OCI-LY7 (cell line): ENCODE measurements at regions not wholly inside any gene's neighbourhood (a gene's known extent, or its start where the extent isn't known, plus 50 kb on each side); places are given as distances from the start of the nearest gene placed in this dataset.

Experiments used
- BruUV-seq: library from RNA; stranded (reverse); fragments of 400-500 nt; replicated peaks from 2 replicates; lab custom pipeline; 2021; lab: Mats Ljungman, UMichigan
- CTCF ChIA-PET: fragments of 300-600 bp; sonication (Branson Sonifier 250); formaldehyde crosslinking; loops from one replicate; lab custom pipeline; 2022; ENCODE audit warnings: antibody characterized with exemption; ENCODE audit not compliant: unreplicated experiment; lab: Charles Lee
- POLR2A ChIA-PET: fragments of 300-600 bp; sonication (Branson Sonifier 250); formaldehyde crosslinking; loops from one replicate; lab custom pipeline; 2022; ENCODE audit warnings: antibody characterized with exemption; lab: Charles Lee
- DNase-seq: peaks from one replicate; pipeline ENCODE4 v3.0.0-alpha.2; 2015; ENCODE audit warnings: low spot score
- H2AFZ ChIP-seq: fragments of 200-600 bp; sonication (generic), shearing (Covaris generic); 2 replicates; pipeline ENCODE4 v1.6.1; 2014; ENCODE audit warnings: mild to moderate bottlenecking, antibody characterized with exemption, low read length, moderate library complexity
- H3K27ac ChIP-seq: fragments of 200-600 bp; sonication (generic); 2 replicates; pipeline ENCODE4 v1.5.1; 2014; ENCODE audit warnings: mixed run types, low read depth, mild to moderate bottlenecking, moderate library complexity, low read length, inconsistent platforms; ENCODE audit not compliant: poor library complexity, severe bottlenecking
- H3K36me3 ChIP-seq: fragments of 200-600 bp; sonication (generic); 2 replicates; pipeline ENCODE4 v1.6.1; 2014; ENCODE audit warnings: mild to moderate bottlenecking, antibody characterized with exemption, low read length, moderate library complexity, mixed read lengths; ENCODE audit not compliant: insufficient read depth
- H3K4me1 ChIP-seq: fragments of 200-600 bp; sonication (generic); 2 replicates; pipeline ENCODE4 v1.5.1; 2014; ENCODE audit warnings: mild to moderate bottlenecking, low read length; ENCODE audit not compliant: insufficient read depth, poor library complexity, severe bottlenecking
- H3K4me2 ChIP-seq: fragments of 200-600 bp; sonication (generic); 2 replicates; pipeline ENCODE4 v1.6.1; 2014; ENCODE audit warnings: mild to moderate bottlenecking, low read length
- H3K4me3 ChIP-seq: fragments of 200-600 bp; sonication (generic); 2 replicates; pipeline ENCODE4 v1.5.1; 2014; ENCODE audit warnings: mild to moderate bottlenecking, low read depth, low read length; ENCODE audit not compliant: poor library complexity, severe bottlenecking
- H3K79me2 ChIP-seq: fragments of 200-600 bp; sonication (generic); 2 replicates; pipeline ENCODE4 v1.6.1; 2016; ENCODE audit warnings: low read depth, mild to moderate bottlenecking, low read length, moderate library complexity, mixed read lengths; ENCODE audit not compliant: insufficient read depth
- H3K9me2 ChIP-seq: fragments of 200-600 bp; sonication (generic); 2 replicates; pipeline ENCODE4 v1.6.1; 2016; ENCODE audit warnings: mild to moderate bottlenecking, low read length, mixed read lengths; ENCODE audit not compliant: insufficient read depth
- H3K9me3 ChIP-seq: fragments of 200-600 bp; sonication (generic); 2 replicates; pipeline ENCODE4 v1.6.1; 2014; ENCODE audit warnings: mild to moderate bottlenecking, mixed run types, low read length, mixed read lengths
- H4K20me1 ChIP-seq: fragments of 200-600 bp; sonication (generic); 2 replicates; pipeline ENCODE4 v1.6.1; 2014; ENCODE audit warnings: mild to moderate bottlenecking, antibody characterized with exemption, low read length, moderate library complexity, mixed read lengths; ENCODE audit not compliant: insufficient read depth
- EZH2phosphoT487 ChIP-seq: fragments of 200-600 bp; sonication (generic); IDR thresholded peaks from 2 replicates; pipeline ENCODE4 v1.6.1; 2018; ENCODE audit warnings: low read depth, borderline replicate concordance, mild to moderate bottlenecking, mixed run types, antibody characterized with exemption, low read length, moderate library complexity, mixed read lengths
- intact Hi-C: fragments of 100-400 bp; cut with micrococcal nuclease; formaldehyde crosslinking; loops from one replicate; pipeline ENCODE4 v1.10.0; 2022; ENCODE audit not compliant: unreplicated experiment
- TF ChIP-seq, protein P1 (sequence below): fragments of 200-600 bp; sonication (generic); conservative IDR thresholded peaks from 2 replicates; pipeline ENCODE4 v1.5.1; 2014; ENCODE audit warnings: mild to moderate bottlenecking, antibody characterized with exemption, low read length, moderate library complexity, mixed read lengths

DNA sequence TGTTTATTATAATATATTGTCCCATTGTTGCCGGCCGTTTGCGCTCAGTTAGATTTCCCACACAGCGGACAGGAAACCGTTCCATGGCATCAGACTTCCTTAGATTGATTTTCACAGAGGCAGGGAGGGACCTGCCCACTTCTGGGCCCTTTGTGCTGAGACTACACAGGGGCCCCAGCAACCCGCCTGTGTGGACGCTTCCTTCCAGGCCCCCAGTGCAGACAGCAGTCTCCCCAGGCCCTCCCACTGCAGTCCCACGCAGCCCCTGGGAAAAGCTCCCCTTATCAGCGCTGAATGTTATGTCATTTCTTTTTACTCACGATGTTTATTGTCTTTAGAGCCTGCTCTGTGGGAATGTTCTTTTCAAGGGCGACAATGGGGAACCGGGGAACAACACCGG lies 351.7 kb upstream of the ARGLU1 start:
- H3K79me2 ChIP-seq, result no peaks in the 10 kb centered on the region
- peaks cover 61% of the 10 kb centered on the region for H3K4me1 ChIP-seq
- intact Hi-C loops, result loop anchor here (2.0 to 5.0 kb wide), 4 partner anchors 73 to 383 kb away; partner anchors contain the start of gene ARGLU1
- peak overlapping the region; percentile 100 for H3K27ac ChIP-seq
- H3K4me3 ChIP-seq, result peak overlapping the region; percentile 59
- POLR2A ChIA-PET, result interaction anchor here (0.7 to 2.2 kb wide), 3 partner anchors 8 to 353 kb away, joined by 3 to 6 read pairs (median 3); no protein-coding TSS in a partner anchor
- BruUV-seq, result no TSS peak
- peak; percentile 49 for DNase-seq
- no peaks in the 10 kb centered on the region for H3K9me3 ChIP-seq
- no peaks in the 10 kb centered on the region; the same call in 1 of the 2 replicates for H3K36me3 ChIP-seq
- TF ChIP-seq EZH2phosphoT487, result no peak
- TF ChIP-seq, protein P1, sequence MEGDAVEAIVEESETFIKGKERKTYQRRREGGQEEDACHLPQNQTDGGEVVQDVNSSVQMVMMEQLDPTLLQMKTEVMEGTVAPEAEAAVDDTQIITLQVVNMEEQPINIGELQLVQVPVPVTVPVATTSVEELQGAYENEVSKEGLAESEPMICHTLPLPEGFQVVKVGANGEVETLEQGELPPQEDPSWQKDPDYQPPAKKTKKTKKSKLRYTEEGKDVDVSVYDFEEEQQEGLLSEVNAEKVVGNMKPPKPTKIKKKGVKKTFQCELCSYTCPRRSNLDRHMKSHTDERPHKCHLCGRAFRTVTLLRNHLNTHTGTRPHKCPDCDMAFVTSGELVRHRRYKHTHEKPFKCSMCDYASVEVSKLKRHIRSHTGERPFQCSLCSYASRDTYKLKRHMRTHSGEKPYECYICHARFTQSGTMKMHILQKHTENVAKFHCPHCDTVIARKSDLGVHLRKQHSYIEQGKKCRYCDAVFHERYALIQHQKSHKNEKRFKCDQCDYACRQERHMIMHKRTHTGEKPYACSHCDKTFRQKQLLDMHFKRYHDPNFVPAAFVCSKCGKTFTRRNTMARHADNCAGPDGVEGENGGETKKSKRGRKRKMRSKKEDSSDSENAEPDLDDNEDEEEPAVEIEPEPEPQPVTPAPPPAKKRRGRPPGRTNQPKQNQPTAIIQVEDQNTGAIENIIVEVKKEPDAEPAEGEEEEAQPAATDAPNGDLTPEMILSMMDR, result no peak
- no peaks in the 10 kb centered on the region for H3K9me2 ChIP-seq
- no peaks in the 10 kb centered on the region for H4K20me1 ChIP-seq
- H2AFZ ChIP-seq, result peak overlapping the region; percentile 82; the same call in 1 of the 2 replicates
- CTCF ChIA-PET, result interaction anchor here (0.6 kb wide), 1 partner anchor 81 kb away, joined by 3 read pairs; no protein-coding TSS in a partner anchor
- peak overlapping the region; percentile 76 for H3K4me2 ChIP-seq

DNA sequence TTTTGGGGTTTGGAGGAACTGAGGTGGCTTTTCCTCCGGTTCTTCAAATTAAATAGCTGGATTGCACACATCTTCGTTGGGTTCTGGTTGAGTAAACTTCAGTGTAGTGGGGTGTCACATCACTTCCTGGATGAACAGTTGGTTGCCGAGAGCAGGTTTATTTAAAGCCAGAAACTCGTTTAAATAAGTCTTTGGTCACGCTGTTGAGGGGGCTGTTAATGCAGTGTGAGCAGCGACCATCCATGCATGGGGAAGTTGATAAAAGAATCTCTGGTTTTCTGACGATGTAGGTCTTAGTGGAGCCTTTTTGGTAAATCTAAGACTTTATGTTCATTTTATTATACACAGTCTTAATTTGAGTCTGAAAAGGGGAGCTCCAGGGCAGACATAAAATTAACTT lies 351.2 kb upstream of the ARGLU1 start:
- Histone ChIP-seq H3K27ac (peak overlapping the region; percentile 100), H3K36me3 (no peaks in the 10 kb centered on the region), H4K20me1 (no peaks in the 10 kb centered on the region), H3K4me1 (peaks cover 61% of the 10 kb centered on the region), H3K4me2 (peak overlapping the region; percentile 76), H3K9me3 (no peaks in the 10 kb centered on the region), H3K79me2 (no peaks in the 10 kb centered on the region), H2AFZ (peak overlapping the region; percentile 92; the same call in 1 of the 2 replicates), H3K9me2 (no peaks in the 10 kb centered on the region), H3K4me3 (peak overlapping the region; percentile 62)
- peak; percentile 88 for DNase-seq
- intact Hi-C loops, result loop anchor here (2.0 to 5.0 kb wide), 4 partner anchors 73 to 382 kb away; partner anchors contain the start of gene ARGLU1
- no peak for TF ChIP-seq EZH2phosphoT487
- TF ChIP-seq, protein P1, result no peak
- CTCF ChIA-PET, result no interaction called here
- no TSS peak for BruUV-seq
- POLR2A ChIA-PET, result interaction anchor here (2.2 kb wide), 1 partner anchor 353 kb away, joined by 6 read pairs; no protein-coding TSS in a partner anchor

- CTCF ChIA-PET, result no interaction called here
- DNase-seq, result no peak
- Histone ChIP-seq H3K9me3 (no peaks in the 10 kb centered on the region), H4K20me1 (no peaks in the 10 kb centered on the region), H3K4me3 (peak overlapping the region; percentile 62), H3K9me2 (no peaks in the 10 kb centered on the region), H3K36me3 (no peaks in the 10 kb centered on the region), H3K79me2 (no peaks in the 10 kb centered on the region), H3K4me1 (peaks cover 61% of the 10 kb centered on the region), H2AFZ (peak overlapping the region; percentile 92), H3K27ac (peak overlapping the region; percentile 100), H3K4me2 (peak overlapping the region; percentile 76)
- no TSS peak for BruUV-seq
- TF ChIP-seq, protein P1, result no peak
- no peak for TF ChIP-seq EZH2phosphoT487
- intact Hi-C loops, result loop anchor here (2.0 to 5.0 kb wide), 4 partner anchors 74 to 382 kb away; partner anchors contain the start of gene ARGLU1
- POLR2A ChIA-PET, result no interaction called here
Measured at GRCh38 chr13:106918557-106918860, 350.6 kb upstream of the ARGLU1 start.
